GM10248 (cell line): ENCODE measurements at regions not wholly inside any gene's neighbourhood (a gene's known extent, or its start where the extent isn't known, plus 50 kb on each side); places are given as distances from the start of the nearest gene placed in this dataset.
"Not testable (repeated sequence)": the region's sequence is repeated elsewhere in the genome, so short reads cannot be mapped to it uniquely, and the experiment has no call there.

Experiments
- CTCF ChIA-PET: fragments of 300-600 bp; sonication (Branson Sonifier 250); formaldehyde crosslinking; extraction: SDS; loops from one replicate; lab custom pipeline; 2021; ENCODE audit warnings: antibody characterized with exemption; lab: Yijun Ruan, JAX
- POLR2A ChIA-PET: fragments of 350-650 bp; sonication (Branson Sonifier 250); formaldehyde crosslinking; extraction: SDS; loops from one replicate; lab custom pipeline; 2020; ENCODE audit warnings: antibody characterized with exemption; lab: Yijun Ruan, JAX
- DNase-seq: peaks from one replicate; pipeline ENCODE4 v3.0.0; 2012; ENCODE audit errors: extremely low spot score
- TF ChIP-seq, protein P1 (sequence below): IDR thresholded peaks from 2 replicates; pipeline ENCODE4 v1.5.1; 2012; ENCODE audit warnings: mild to moderate bottlenecking, low read depth; ENCODE audit errors: extremely low read depth, missing control alignments, control extremely low read depth

- TF ChIP-seq, protein P1, sequence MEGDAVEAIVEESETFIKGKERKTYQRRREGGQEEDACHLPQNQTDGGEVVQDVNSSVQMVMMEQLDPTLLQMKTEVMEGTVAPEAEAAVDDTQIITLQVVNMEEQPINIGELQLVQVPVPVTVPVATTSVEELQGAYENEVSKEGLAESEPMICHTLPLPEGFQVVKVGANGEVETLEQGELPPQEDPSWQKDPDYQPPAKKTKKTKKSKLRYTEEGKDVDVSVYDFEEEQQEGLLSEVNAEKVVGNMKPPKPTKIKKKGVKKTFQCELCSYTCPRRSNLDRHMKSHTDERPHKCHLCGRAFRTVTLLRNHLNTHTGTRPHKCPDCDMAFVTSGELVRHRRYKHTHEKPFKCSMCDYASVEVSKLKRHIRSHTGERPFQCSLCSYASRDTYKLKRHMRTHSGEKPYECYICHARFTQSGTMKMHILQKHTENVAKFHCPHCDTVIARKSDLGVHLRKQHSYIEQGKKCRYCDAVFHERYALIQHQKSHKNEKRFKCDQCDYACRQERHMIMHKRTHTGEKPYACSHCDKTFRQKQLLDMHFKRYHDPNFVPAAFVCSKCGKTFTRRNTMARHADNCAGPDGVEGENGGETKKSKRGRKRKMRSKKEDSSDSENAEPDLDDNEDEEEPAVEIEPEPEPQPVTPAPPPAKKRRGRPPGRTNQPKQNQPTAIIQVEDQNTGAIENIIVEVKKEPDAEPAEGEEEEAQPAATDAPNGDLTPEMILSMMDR: no peak
- no peak for DNase-seq
- ChIA-PET CTCF (interaction anchor here (1.4 kb wide), 1 partner anchor 21 kb away, joined by 6 read pairs; no protein-coding TSS in a partner anchor), POLR2A (no interaction called here)
Measured at GRCh38 chr3:17820704-17821103, 78.3 kb upstream of the TBC1D5 start.

- DNase-seq: no peak
- TF ChIP-seq, protein P1: no peak
- CTCF ChIA-PET: interaction anchor here (1.4 kb wide), 1 partner anchor 21 kb away, joined by 6 read pairs; no protein-coding TSS in a partner anchor
Measured at GRCh38 chr3:17820275-17820674, 77.8 kb upstream of the TBC1D5 start.

DNA sequence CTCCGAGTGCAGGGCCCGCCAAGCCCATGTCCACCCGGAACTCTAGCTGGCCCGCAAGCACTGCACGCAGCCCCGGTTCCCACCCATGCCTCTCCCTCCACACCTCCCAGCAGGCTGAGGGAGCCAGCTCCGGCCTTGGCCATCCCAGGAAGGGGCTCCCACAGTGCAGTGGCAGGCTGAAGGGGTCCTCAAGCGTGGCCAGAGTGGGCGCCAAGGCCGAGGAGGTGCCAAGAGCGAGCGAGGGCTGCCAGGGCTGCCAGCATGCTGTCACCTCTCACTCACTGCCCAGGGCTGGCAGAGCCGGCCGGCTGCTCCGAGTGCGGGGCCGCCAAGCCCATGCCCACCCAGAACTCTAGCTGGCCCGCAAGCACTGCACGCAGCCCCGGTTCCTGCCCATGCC lies 75.5 kb upstream of the TBC1D5 start:
- CTCF ChIA-PET, DNase-seq, POLR2A ChIA-PET: not testable (repeated sequence)

More at GRCh38 chr3:17820275-17820674, 77.8 kb upstream of the TBC1D5 start:
- POLR2A ChIA-PET: no interaction called here

- ChIA-PET POLR2A (no interaction called here), CTCF (interaction anchor here (0.9 to 1.3 kb wide), 3 partner anchors 10 to 24 kb away, joined by 3 to 6 read pairs (median 3); no protein-coding TSS in a partner anchor)
- TF ChIP-seq, protein P1: no peak
- no peak for DNase-seq
Measured at GRCh38 chr3:17817545-17817944, 75.1 kb upstream of the TBC1D5 start.

GRCh38 chr3:17816839-17817238 lies 74.4 kb upstream of the TBC1D5 start:
- CTCF ChIA-PET: interaction anchor here (0.9 to 1.3 kb wide), 3 partner anchors 11 to 24 kb away, joined by 3 to 6 read pairs (median 3); no protein-coding TSS in a partner anchor
- DNase-seq, POLR2A ChIA-PET: not testable (repeated sequence)

DNA sequence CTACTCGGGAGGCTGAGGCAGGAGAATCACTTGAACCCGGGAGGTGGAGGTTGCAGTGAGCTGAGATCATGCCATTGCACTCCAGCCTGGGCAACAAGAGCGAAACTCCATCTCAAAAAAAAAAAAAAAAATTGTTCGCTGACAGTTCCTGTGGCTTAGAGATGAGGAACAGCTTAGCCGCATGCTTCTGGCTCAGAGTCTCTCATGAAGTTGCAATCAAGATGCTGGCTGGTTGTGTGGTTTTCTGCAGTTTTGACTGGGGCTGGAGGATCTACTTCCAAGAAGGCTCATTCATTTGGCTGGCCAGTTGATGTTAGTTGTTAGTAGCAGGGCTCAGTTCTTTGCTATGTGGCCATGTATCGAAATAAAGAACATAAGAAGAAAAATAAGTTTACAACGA lies 69.9 kb upstream of the TBC1D5 start:
- DNase-seq, POLR2A ChIA-PET: not testable (repeated sequence)
- CTCF ChIA-PET: interaction anchor here (1.3 kb wide), 1 partner anchor 15 kb away, joined by 3 read pairs; no protein-coding TSS in a partner anchor

- TF ChIP-seq, protein P1: no peak
- no peak for DNase-seq
- ChIA-PET CTCF (interaction anchor here (1.3 kb wide), 1 partner anchor 15 kb away, joined by 3 read pairs; no protein-coding TSS in a partner anchor), POLR2A (no interaction called here)
Measured at GRCh38 chr3:17811646-17812045, 69.2 kb upstream of the TBC1D5 start.

DNA sequence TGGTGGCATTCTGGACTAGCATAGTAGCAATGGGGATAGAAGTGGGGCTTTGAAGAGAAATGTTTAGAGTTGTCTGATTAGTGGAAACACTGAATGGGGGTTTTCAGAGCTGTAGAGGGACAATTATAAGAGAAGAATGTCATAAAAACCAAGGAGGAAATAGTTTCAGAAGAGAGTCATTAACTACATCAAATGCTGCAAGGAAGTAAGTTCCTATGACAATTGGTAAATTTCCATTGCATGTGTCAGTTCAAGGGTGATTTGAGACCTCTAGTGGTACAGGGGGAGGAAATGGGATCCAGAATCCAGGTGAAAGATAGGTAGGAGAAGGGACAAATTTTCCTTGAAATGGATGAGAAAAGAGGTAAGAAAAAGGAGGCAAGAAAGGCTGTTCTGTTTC lies 68.3 kb upstream of the TBC1D5 start:
- DNase-seq: no peak
- ChIA-PET CTCF (interaction anchor here (1.3 kb wide), 1 partner anchor 16 kb away, joined by 3 read pairs; no protein-coding TSS in a partner anchor), POLR2A (no interaction called here)
- TF ChIP-seq, protein P1: no peak
